Fibroblast of skin of abdomen (primary cell): ENCODE measurements at regions not wholly inside any gene's neighbourhood (a gene's known extent, or its start where the extent isn't known, plus 50 kb on each side); places are given as distances from the start of the nearest gene placed in this dataset.

Experiments
- DNase-seq: peaks from one replicate; pipeline ENCODE4 v3.0.0-alpha.2; 2013

- no peak for DNase-seq
Measured at GRCh38 chr6:104186831-104187230, 672.9 kb downstream of the HACE1 start.

- no peak for DNase-seq
Measured at GRCh38 chr6:104183816-104184435, 675.8 kb downstream of the HACE1 start.

- peak; percentile 62 for DNase-seq
Measured at GRCh38 chr6:104182811-104183210, 676.9 kb downstream of the HACE1 start.

- no peak for DNase-seq
Measured at GRCh38 chr6:104173668-104174067, 686.1 kb downstream of the HACE1 start.

GRCh38 chr6:104170401-104170800, 689.3 kb downstream of the HACE1 start:
- DNase-seq: no peak

- no peak for DNase-seq
Measured at GRCh38 chr6:104166055-104166668, 693.6 kb downstream of the HACE1 start.

GRCh38 chr6:104162036-104162669, 697.6 kb downstream of the HACE1 start:
- DNase-seq: peak; percentile 45

- DNase-seq: no peak
Measured at GRCh38 chr6:104159045-104159618, 700.6 kb downstream of the HACE1 start.

- DNase-seq: no peak
Measured at GRCh38 chr6:104143757-104144156, 716.0 kb downstream of the HACE1 start.

GRCh38 chr6:104134876-104135275, 724.8 kb downstream of the HACE1 start:
- no peak for DNase-seq

GRCh38 chr6:104130343-104130742, 729.4 kb downstream of the HACE1 start:
- no peak for DNase-seq

GRCh38 chr6:104126315-104127005, 733.3 kb downstream of the HACE1 start:
- no peak for DNase-seq

- DNase-seq: no peak
Measured at GRCh38 chr6:104123227-104123626, 736.5 kb downstream of the HACE1 start.

- DNase-seq: peak; percentile 65
Measured at GRCh38 chr6:104118274-104118673, 741.4 kb downstream of the HACE1 start.

GRCh38 chr6:104109806-104110205, 749.9 kb downstream of the HACE1 start:
- DNase-seq: no peak

GRCh38 chr6:104108634-104109033, 751.1 kb downstream of the HACE1 start:
- no peak for DNase-seq

- DNase-seq: no peak
Measured at GRCh38 chr6:104095661-104096416, 763.9 kb downstream of the HACE1 start.

- no peak for DNase-seq
Measured at GRCh38 chr6:104087765-104088164, 772.0 kb downstream of the HACE1 start.

- DNase-seq: no peak
Measured at GRCh38 chr6:104068281-104068680, 791.4 kb downstream of the HACE1 start.

- DNase-seq: no peak
Measured at GRCh38 chr6:104064876-104065275, 794.8 kb downstream of the HACE1 start.

- no peak for DNase-seq
Measured at GRCh38 chr6:104050455-104050854, 809.3 kb downstream of the HACE1 start.

GRCh38 chr6:104046426-104046825, 813.3 kb downstream of the HACE1 start:
- DNase-seq: no peak
